Stimulated activated CD8-positive, alpha-beta memory T cell treated with anti-CD3 and anti-CD28 coated beads, Interleukin-15, amount 100 ng/mL, for 24 hours (primary cell): ENCODE measurements at regions not wholly inside any gene's neighbourhood (a gene's known extent, or its start where the extent isn't known, plus 50 kb on each side); places are given as distances from the start of the nearest gene placed in this dataset.
A peak's percentile ranks its signal among the peaks of the same experiment; 100 is the strongest.
"Not testable (repeated sequence)": the region's sequence is repeated elsewhere in the genome, so short reads cannot be mapped to it uniquely, and the experiment has no call there.

Experiments
- DNase-seq: peaks from one replicate; pipeline ENCODE4 v3.0.0-alpha.2; 2020; ENCODE audit warnings: low read depth

DNA sequence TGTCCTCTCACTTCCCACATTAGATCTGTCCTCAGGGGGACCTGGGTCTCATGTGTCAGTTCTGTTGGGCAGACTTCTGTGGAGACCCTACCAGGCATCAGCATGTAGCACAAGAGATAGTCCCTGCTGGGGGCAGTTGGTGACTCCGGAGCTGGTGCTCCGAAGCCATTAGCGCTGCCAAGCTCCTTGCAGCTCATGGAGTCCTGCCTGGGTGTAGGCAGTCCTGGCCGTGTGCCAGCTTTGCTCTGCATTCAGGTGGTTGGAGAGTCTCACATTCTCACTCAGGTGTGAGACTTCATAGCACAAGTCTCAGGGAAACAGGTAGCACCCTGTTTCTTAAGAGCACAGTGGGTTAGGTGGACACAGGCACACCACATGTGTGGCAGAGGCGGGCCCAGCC lies 202.3 kb downstream of the LIPI start:
- not testable (repeated sequence) for DNase-seq

GRCh38 chr21:14008006-14008405 lies 202.7 kb downstream of the LIPI start:
- DNase-seq, result not testable (repeated sequence)

DNA sequence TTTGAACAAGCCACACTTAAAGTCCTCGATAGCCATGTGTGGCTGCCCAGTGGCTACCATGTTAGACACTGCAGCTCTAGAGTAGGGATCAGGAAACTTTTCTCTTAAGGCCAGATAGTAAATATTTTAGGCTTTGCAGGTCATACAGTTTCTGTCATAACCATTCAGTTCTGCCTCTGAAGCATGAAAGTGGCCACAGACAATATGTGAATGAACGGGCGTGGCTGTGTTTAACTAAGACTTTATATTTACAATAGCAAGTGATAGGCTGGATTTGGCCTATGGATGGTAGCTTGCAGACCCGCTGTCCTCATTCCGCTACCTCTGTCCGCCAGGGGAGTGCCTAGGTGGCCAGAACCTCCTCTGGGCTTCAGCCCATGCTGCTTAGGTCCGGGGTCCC lies 204.6 kb downstream of the LIPI start:
- DNase-seq, result not testable (repeated sequence)

DNA sequence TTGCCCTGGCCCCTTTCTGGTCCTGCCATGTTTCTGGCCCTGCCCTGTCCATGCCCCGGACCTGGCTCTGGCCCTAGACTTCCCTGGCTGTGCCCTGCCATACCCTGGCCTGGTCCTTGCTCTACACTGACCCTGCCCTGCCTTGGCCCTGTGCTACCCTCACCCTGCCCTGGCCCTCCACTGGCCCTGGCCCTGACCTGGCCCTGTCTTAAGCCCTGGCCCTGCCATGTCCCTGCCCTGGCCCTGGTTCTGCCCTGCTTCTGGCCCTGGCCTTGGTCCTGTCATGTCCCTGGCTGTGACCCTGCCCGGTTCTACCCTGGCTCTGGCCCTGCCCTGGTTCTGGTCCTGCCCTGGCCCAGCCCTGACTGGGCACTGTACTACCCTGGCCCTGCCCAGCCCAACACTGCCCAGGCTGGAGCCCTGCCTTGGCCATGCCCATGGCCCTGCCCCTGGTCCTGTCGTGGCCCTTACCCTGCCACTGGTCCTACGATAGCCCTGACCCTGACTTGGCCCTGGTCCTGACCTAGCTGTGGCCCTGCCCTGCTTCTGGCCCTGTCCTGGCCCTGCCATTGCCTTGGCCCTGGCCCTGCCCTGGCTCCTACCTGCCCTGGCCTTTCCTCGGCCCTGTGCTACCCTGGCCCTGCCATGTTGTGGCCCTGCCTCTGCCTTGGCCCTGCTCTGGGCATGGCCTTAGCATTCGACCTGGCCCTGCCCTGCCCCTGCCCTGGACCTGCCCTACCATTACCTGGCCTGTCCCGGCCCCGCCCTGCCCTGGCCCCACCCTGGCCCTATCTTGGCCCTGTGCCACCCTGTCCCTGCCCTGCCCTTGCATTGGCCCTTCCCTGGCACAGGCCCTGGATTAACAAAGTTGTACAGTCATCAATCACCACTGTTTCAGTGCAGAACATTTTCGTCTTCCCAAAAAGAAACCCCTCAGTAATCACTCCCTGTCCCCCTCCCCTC lies 223.5 kb downstream of the LIPI start:
- DNase-seq, result not testable (repeated sequence)

DNA sequence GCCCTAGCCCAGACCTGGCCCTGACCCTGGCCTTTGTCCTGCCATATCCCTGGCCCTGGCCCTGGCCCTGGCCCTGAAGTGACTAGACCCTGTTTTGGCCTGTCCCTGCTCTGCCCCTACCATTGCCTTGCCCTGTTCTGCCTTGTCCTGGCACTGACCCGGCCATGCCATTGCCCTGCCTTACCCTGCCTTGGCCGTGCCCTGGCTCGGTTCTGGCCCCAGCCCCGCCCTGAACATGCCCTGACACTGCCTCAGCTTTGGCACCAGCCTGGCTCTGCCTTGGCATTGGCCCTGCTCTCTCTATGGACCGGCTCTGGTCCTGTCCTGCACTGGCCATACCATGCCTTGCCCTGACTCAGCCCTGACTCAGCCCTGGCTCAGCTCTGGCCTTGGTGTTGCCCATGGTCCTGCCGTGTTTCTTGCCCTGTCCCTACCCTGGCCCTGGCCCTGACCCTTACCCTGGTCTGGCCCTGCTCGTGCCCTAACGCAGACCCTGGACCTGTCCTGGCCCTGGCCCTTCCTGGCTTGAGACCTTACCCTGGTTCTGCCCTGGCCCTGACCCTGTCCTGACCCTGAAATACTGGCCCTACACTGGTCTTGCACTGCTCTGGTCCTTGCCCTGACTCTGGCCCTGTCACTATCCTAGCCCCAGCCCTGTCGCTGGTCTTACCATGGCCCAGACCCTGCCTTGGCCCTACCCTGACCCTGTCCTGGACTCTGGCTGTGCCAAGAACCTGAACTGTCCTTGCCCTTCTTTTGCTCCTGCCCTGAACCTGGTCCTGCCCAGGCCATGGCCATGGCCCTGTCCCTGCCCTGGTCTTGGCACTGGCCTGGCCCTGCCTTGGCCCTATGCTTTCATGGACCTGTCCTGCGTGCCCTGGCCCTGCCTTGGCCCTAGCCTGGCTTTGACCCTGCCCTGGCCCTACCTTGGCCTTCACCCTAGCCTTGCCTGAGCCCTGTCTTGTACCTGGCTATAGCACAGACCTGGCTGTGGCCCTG lies 224.6 kb downstream of the LIPI start:
- not testable (repeated sequence) for DNase-seq

GRCh38 chr21:13985137-13985864 lies 225.5 kb downstream of the LIPI start:
- DNase-seq, result not testable (repeated sequence)

- DNase-seq, result not testable (repeated sequence)
These were observed 226.0 kb downstream of the LIPI start for GRCh38 chr21:13984728-13985127.

- DNase-seq, result not testable (repeated sequence)
These were observed 229.3 kb downstream of the LIPI start for GRCh38 chr21:13981176-13982087.

DNA sequence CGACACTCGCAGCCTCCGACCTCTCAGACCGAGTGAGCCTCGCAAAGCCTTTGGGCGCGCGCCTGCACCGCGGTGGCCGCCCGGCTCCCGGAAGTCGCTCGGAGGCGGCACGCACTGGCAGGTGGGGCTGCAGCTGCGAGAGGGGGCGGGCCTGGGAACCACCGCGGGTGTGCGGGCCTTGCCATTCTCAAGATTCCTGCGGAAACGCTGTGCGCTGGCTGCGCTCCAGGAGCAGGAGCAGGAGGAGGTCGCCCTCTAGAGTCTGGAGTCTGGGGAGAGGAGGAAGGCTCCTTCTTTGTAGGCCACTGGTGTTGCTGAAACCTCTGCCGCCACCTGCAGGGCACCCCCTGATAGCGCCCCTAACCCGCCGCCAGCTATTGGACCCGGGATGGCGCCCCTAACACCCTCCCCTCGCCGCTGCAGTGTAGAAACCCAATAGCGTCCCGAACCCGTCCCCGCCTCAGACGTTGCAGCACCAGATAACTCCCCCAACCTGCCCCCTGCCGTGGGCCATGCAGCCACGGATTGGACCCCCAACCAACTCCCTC lies 230.6 kb downstream of the LIPI start:
- DNase-seq, result peak; percentile 27

- not testable (repeated sequence) for DNase-seq
These were observed 231.1 kb downstream of the LIPI start for GRCh38 chr21:13979608-13980007.

GRCh38 chr21:13974582-13974981 lies 236.2 kb downstream of the LIPI start:
- DNase-seq, result not testable (repeated sequence)

- not testable (repeated sequence) for DNase-seq
These were observed 240.9 kb downstream of the LIPI start for GRCh38 chr21:13969853-13970252.

DNA sequence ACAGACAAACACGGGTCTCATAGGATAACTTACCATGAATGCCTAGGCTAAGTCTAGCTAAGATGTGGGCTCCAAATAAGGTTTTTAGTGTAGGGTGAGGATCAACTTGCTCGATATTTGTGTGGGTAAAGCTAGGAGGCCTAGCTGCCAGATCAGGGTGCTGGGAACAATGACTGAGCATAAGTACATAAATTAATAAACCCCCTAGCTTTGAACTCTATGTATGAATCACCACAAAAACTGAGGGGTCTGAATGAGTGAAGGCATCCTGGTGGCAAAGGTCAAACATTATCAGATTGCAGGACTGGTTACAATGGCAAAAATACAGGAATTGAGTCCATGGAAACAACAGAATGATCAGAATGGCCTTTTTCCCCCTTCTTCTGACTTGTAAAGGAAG lies 241.8 kb downstream of the LIPI start:
- DNase-seq, result not testable (repeated sequence)

DNA sequence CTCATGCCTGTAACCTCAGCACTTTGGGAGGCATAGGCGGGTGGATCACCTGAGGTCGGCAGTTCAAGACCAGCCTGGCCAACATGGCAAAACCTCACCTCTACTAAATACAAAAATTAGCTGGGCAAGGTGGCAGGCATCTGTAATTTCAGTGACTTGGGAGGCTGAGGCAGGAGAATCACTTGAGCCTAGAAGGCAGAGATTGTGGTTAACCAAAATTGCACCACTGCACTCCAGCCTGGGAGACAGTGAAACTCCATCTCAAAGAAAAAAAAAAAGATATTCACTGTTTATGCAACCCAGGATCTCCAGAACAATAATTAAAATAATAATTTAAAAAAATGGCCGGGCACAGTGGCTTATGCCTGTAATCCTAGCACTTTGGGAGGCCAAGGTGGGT lies 247.5 kb downstream of the LIPI start:
- DNase-seq, result not testable (repeated sequence)

DNA sequence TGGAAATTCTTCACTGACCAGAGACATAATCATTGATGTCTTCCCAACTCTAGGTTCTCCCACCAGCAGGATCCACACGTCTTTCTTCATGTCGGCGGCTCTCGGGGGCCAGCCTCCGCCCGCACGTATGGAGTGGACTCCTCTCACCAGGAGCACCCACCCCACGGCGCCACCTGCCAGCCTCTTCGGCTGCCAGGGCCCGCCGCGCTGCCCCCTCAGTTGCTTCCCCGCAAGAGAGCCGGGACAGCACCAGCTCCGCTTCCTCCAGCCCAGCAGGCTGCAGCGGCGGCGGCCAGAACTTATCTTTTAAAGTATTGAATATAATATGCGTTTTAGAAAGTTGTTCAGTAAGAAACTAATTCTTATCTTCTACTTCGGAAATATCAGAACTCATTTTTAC lies 273.5 kb downstream of the LIPI start:
- DNase-seq, result no peak

DNA sequence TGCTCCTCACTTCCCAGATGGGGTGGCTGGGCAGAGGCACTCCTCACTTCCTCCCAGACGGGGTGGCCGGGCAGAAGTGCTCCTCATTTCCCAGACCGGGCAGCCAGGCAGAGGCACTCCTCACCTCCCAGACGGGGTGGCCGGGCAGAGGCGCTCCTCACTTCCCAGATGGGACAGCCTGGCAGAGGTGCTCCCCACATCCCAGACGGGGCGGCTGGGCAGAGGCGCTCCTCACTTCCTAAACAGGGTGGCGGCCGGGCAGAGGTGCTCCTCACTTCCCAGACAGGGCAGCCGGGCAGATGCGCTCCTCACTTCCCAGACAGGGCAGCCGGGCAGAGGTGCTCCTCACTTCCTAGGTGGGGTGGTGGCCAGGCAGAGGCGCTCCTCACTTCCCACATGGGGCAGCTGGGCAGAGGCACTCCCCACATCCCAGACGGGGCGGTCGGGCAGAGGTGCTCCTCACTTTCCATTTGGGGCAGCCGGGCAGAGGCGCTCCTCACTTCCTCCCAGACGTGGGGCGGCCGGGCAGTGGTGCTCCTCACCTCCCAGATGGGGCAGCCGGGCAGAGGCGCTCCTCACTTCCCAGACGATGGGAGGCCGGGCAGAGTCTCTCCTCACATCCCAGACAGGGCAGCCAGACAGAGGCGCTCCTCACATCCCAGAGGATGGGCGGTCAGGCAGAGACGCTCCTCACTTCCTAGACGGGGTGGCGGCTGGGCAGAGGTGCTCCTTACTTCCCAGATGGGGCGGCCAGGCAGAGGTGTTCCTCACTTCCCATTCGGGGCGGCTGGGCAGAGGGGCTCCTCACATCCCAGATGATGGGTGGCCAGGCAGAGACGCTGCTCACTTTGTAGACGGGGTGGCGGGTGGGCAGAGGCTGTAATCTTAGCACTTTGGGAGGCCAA lies 274.5 kb downstream of the LIPI start:
- not testable (repeated sequence) for DNase-seq

- not testable (repeated sequence) for DNase-seq
These were observed 275.2 kb downstream of the LIPI start for GRCh38 chr21:13935396-13936032.

DNA sequence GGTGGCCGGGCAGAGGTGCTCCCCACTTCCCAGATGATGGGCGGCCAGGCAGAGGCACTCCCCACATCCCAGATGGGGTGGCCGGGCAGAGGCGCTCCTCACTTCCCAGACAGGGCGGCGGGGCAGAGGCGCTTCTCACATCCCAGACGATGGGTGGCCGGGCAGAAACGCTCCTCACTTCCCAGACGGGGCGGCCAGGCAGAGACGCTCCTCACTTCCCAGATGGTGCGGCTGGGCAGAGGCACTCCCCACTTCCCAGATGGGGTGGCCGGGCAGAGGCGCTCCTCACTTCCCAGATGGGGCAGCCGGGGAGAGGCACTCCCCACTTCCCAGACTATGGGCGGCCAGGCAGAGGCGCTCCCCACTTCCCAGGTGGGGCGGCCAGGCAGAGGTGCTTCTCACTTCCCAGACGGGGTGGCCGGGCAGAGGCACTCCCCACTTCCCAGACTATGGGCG lies 275.8 kb downstream of the LIPI start:
- not testable (repeated sequence) for DNase-seq

- not testable (repeated sequence) for DNase-seq
These were observed 287.6 kb downstream of the LIPI start for GRCh38 chr21:13923175-13923574.
